K562 (cell line): ENCODE measurements at regions not wholly inside any gene's neighbourhood (a gene's known extent, or its start where the extent isn't known, plus 50 kb on each side); places are given as distances from the start of the nearest gene placed in this dataset.

Source experiments
- ARID1B ChIP-seq: fragments of 450-650 bp; IDR thresholded peaks from 2 replicates; pipeline ENCODE4 v1.6.1; 2016; ENCODE audit warnings: antibody characterized with exemption, mild to moderate bottlenecking, inconsistent platforms
- BACH1 ChIP-seq: fragments of 200-800 bp; sonication (Bioruptor generic); IDR thresholded peaks from 2 replicates; pipeline ENCODE4 v1.6.1; 2016; ENCODE audit warnings: missing genetic modification characterization, missing compliant biosample characterization
- BCOR ChIP-seq: fragments of 450-650 bp; IDR thresholded peaks from 2 replicates; pipeline ENCODE4 v1.6.1; 2016
- CBFB ChIP-seq: sonication (generic); formaldehyde crosslinking; IDR thresholded peaks from 2 replicates; pipeline ENCODE4 v1.4.0; 2020; ENCODE audit warnings: mild to moderate bottlenecking, missing genetic modification reagents
- CCNT2 ChIP-seq: IDR thresholded peaks from 2 replicates; pipeline ENCODE4 v1.6.1; 2011; ENCODE audit warnings: borderline replicate concordance, low read depth, mild to moderate bottlenecking, moderate library complexity, mixed read lengths, low read length; ENCODE audit not compliant: insufficient read length; ENCODE audit errors: extremely low read depth
- CTBP1 ChIP-seq: fragments of 450-650 bp; IDR thresholded peaks from 2 replicates; pipeline ENCODE4 v1.6.1; 2016; ENCODE audit warnings: borderline replicate concordance
- FOXK2 ChIP-seq, 2 experiments: fragments of 450-650 bp; IDR thresholded peaks in 1 of 2; conservative IDR thresholded peaks in 1 of 2; 2 replicates each; pipeline ENCODE4 v1.6.1; 2016; ENCODE audit warnings: low read depth in 2 of 2, mild to moderate bottlenecking in 1 of 2
- GABPB1 ChIP-seq: sonication (generic); formaldehyde crosslinking; IDR thresholded peaks from 2 replicates; pipeline ENCODE4 v1.8.0; 2022; ENCODE audit warnings: mild to moderate bottlenecking, missing genetic modification reagents
- MECOM ChIP-seq: fragments of 250-450 bp; sonication (Bioruptor Pico); IDR thresholded peaks from 2 replicates; pipeline ENCODE4 v1.8.0; 2022; ENCODE audit warnings: inconsistent platforms
- MEIS2 ChIP-seq: fragments of 450-650 bp; IDR thresholded peaks from 2 replicates; pipeline ENCODE4 v1.6.1; 2014; ENCODE audit warnings: mild to moderate bottlenecking; ENCODE audit not compliant: partially characterized antibody
- NFIC ChIP-seq: fragments of 450-650 bp; IDR thresholded peaks from 2 replicates; pipeline ENCODE4 v1.6.1; 2017; ENCODE audit warnings: mild to moderate bottlenecking, inconsistent platforms
- PHB2 ChIP-seq: fragments of 450-650 bp; IDR thresholded peaks from 2 replicates; pipeline ENCODE4 v1.6.1; 2017; ENCODE audit warnings: low read depth
- STAG1 ChIP-seq: sonication (generic); formaldehyde crosslinking; IDR thresholded peaks from 2 replicates; pipeline ENCODE4 v1.5.0; 2020; ENCODE audit warnings: missing genetic modification reagents, borderline replicate concordance
- TAF7 ChIP-seq: fragments of 450-650 bp; IDR thresholded peaks from 2 replicates; pipeline ENCODE4 v1.6.1; 2016; ENCODE audit warnings: missing genetic modification characterization, missing compliant biosample characterization
- TCF7L2 ChIP-seq: fragments of 150-350 bp; IDR thresholded peaks from 2 replicates; pipeline ENCODE4 v1.6.1; 2016; ENCODE audit warnings: low read depth, mild to moderate bottlenecking, low read length, moderate library complexity
- YBX1 ChIP-seq: fragments of 450-650 bp; IDR thresholded peaks from 2 replicates; pipeline ENCODE4 v1.7.1; 2016; ENCODE audit warnings: mild to moderate bottlenecking
- ZNF212 ChIP-seq: fragments of 450-650 bp; formaldehyde crosslinking; IDR thresholded peaks from 2 replicates; pipeline ENCODE4 v1.4.0; 2020; ENCODE audit warnings: mild to moderate bottlenecking
- ZNF316 ChIP-seq: fragments of 450-650 bp; IDR thresholded peaks from 2 replicates; pipeline ENCODE4 v1.6.1; 2016
- TF ChIP-seq, protein P1 (sequence below): fragments of 200-800 bp; sonication (Bioruptor generic); IDR thresholded peaks from 2 replicates; pipeline ENCODE4 v1.6.1; 2017; ENCODE audit warnings: missing genetic modification characterization, missing compliant biosample characterization
- TF ChIP-seq, protein P2 (sequence below), 2 experiments: IDR thresholded peaks in 1 of 2; conservative IDR thresholded peaks in 1 of 2; 2 replicates each; pipeline ENCODE4 v1.6.1; 2016; ENCODE audit warnings: low read depth in 2 of 2, mild to moderate bottlenecking in 1 of 2, missing compliant biosample characterization in 1 of 2, missing genetic modification characterization in 1 of 2, moderate library complexity in 1 of 2
- TF ChIP-seq, protein P3 (sequence below): fragments of 250-450 bp; sonication (Bioruptor Pico); IDR thresholded peaks from 2 replicates; pipeline ENCODE4 v1.4.0; 2020; ENCODE audit warnings: mild to moderate bottlenecking, moderate library complexity
- TF ChIP-seq, protein P4 (sequence below): fragments of 450-650 bp; formaldehyde crosslinking; IDR thresholded peaks from 2 replicates; pipeline ENCODE4 v1.4.0; 2022; ENCODE audit warnings: missing genetic modification characterization

DNA sequence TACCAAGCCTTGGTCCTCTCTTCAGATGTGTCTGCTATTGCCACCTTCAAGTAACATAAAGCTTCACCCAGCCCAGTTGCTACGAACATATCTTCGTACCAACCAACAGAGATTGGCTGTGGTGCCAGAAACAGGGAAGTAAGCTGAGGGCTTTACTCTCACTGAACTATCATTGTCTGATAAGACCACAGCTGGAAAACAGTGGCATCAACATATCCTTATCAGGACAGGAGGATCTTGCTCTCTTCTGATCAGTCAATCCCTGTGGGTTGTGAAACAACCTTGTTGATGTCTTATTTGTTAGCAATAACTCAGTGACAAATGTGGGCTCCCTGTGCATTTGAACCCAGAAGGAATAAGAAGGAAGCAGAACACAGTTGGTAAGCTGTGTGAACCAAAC lies 446.3 kb upstream of the MAF start (continued):
- TF ChIP-seq, protein P1, sequence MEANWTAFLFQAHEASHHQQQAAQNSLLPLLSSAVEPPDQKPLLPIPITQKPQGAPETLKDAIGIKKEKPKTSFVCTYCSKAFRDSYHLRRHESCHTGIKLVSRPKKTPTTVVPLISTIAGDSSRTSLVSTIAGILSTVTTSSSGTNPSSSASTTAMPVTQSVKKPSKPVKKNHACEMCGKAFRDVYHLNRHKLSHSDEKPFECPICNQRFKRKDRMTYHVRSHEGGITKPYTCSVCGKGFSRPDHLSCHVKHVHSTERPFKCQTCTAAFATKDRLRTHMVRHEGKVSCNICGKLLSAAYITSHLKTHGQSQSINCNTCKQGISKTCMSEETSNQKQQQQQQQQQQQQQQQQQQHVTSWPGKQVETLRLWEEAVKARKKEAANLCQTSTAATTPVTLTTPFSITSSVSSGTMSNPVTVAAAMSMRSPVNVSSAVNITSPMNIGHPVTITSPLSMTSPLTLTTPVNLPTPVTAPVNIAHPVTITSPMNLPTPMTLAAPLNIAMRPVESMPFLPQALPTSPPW (CRISPR knock-in tag) = no peak
- TF ChIP-seq, protein P2, sequence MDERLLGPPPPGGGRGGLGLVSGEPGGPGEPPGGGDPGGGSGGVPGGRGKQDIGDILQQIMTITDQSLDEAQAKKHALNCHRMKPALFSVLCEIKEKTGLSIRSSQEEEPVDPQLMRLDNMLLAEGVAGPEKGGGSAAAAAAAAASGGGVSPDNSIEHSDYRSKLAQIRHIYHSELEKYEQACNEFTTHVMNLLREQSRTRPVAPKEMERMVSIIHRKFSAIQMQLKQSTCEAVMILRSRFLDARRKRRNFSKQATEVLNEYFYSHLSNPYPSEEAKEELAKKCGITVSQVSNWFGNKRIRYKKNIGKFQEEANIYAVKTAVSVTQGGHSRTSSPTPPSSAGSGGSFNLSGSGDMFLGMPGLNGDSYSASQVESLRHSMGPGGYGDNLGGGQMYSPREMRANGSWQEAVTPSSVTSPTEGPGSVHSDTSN (CRISPR knock-in tag; IDR thresholded peaks at IDR 0.05; ENCODE audit: low read depth) = no peak
- TF ChIP-seq, protein P2 (tag; conservative IDR thresholded peaks at IDR 0.05; ENCODE audit: low read depth) = peak; percentile 48; the same call in 1 of the 2 replicates
- TF ChIP-seq FOXK2 (conservative IDR thresholded peaks at IDR 0.05 in 1 of 2, IDR thresholded peaks at IDR 0.05 in 1 of 2; ENCODE audit: low read depth in 2 of 2) = peak in 1 of 2 experiments; percentile 37; a peak in 1 of 4 replicates
- no peak for TF ChIP-seq MEIS2
- TF ChIP-seq ZNF316 = no peak
- TF ChIP-seq YBX1 = no peak
- TF ChIP-seq ZNF212 (CRISPR knock-in tag) = no peak
- TF ChIP-seq CBFB (CRISPR knock-in tag) = no peak
- TF ChIP-seq ARID1B = peak; percentile 34; the same call in 1 of the 2 replicates
- TF ChIP-seq STAG1 (CRISPR knock-in tag) = no peak
- no peak for TF ChIP-seq CCNT2
- no peak for TF ChIP-seq BACH1 (tag)
- TF ChIP-seq BCOR = no peak
- no peak for TF ChIP-seq TCF7L2
- no peak for TF ChIP-seq GABPB1 (CRISPR knock-in tag)
- TF ChIP-seq, protein P3, sequence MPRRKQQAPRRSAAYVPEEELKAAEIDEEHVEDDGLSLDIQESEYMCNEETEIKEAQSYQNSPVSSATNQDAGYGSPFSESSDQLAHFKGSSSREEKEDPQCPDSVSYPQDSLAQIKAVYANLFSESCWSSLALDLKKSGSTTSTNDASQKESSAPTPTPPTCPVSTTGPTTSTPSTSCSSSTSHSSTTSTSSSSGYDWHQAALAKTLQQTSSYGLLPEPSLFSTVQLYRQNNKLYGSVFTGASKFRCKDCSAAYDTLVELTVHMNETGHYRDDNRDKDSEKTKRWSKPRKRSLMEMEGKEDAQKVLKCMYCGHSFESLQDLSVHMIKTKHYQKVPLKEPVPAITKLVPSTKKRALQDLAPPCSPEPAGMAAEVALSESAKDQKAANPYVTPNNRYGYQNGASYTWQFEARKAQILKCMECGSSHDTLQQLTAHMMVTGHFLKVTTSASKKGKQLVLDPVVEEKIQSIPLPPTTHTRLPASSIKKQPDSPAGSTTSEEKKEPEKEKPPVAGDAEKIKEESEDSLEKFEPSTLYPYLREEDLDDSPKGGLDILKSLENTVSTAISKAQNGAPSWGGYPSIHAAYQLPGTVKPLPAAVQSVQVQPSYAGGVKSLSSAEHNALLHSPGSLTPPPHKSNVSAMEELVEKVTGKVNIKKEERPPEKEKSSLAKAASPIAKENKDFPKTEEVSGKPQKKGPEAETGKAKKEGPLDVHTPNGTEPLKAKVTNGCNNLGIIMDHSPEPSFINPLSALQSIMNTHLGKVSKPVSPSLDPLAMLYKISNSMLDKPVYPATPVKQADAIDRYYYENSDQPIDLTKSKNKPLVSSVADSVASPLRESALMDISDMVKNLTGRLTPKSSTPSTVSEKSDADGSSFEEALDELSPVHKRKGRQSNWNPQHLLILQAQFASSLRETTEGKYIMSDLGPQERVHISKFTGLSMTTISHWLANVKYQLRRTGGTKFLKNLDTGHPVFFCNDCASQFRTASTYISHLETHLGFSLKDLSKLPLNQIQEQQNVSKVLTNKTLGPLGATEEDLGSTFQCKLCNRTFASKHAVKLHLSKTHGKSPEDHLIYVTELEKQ (CRISPR knock-in tag) = no peak
- TF ChIP-seq, protein P4, sequence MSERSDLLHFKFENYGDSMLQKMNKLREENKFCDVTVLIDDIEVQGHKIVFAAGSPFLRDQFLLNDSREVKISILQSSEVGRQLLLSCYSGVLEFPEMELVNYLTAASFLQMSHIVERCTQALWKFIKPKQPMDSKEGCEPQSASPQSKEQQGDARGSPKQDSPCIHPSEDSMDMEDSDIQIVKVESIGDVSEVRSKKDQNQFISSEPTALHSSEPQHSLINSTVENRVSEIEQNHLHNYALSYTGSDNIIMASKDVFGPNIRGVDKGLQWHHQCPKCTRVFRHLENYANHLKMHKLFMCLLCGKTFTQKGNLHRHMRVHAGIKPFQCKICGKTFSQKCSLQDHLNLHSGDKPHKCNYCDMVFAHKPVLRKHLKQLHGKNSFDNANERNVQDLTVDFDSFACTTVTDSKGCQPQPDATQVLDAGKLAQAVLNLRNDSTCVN (CRISPR knock-in tag) = no peak
- TF ChIP-seq CTBP1 = peak; percentile 28; the same call in 1 of the 2 replicates
- no peak for TF ChIP-seq TAF7 (tag)
- no peak for TF ChIP-seq PHB2
- TF ChIP-seq MECOM = 0 out of 2 replicates have a peak, but pooled peaks have one; percentile 32
- TF ChIP-seq NFIC = no peak
